GM12892 (cell line): ENCODE measurements at regions not wholly inside any gene's neighbourhood (a gene's known extent, or its start where the extent isn't known, plus 50 kb on each side); places are given as distances from the start of the nearest gene placed in this dataset.
"Not testable (repeated sequence)": the region's sequence is repeated elsewhere in the genome, so short reads cannot be mapped to it uniquely, and the experiment has no call there.

Experiments used
- POLR2A ChIP-seq: IDR thresholded peaks from 2 replicates; pipeline ENCODE4 v1.6.1; 2011; ENCODE audit warnings: low read depth, low read length, control low read depth
- POLR2AphosphoS5 ChIP-seq: IDR thresholded peaks from 2 replicates; pipeline ENCODE4 v1.6.1; 2011; ENCODE audit warnings: low read depth, low read length, control low read depth
- TAF1 ChIP-seq: IDR thresholded peaks from 2 replicates; pipeline ENCODE4 v1.6.1; 2011; ENCODE audit warnings: low read depth, mild to moderate bottlenecking, control low read depth, low read length, borderline replicate concordance

DNA sequence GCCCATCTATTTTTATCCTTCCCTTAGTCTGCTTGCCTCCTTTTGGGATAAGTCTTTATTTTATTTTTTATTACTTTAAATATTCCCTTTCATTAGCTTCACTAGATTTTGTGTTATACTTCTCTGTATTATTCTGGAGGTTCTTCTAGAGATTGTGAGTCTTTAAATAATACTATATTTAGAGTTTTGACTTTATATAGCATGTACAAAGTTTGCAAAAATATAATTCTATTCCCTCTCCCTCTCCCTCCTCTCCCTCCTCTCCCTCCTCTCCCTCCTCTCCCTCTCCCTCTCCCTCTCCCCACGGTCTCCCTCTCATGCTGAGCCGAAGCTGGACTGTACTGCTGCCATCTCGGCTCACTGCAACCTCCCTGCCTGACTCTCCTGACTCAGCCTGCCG lies 298.5 kb upstream of the DYNLRB2 start:
- not testable (repeated sequence) for TF ChIP-seq POLR2A, POLR2AphosphoS5, TAF1
